SJSA1 (cell line): ENCODE measurements at regions not wholly inside any gene's neighbourhood (a gene's known extent, or its start where the extent isn't known, plus 50 kb on each side); places are given as distances from the start of the nearest gene placed in this dataset.
"Not testable (repeated sequence)": the region's sequence is repeated elsewhere in the genome, so short reads cannot be mapped to it uniquely, and the experiment has no call there.

Experiments used
- DNase-seq, 2 experiments: peaks; one replicate each; pipeline ENCODE4 v3.0.0-alpha.2; 2015 to 2020; ENCODE audit warnings: low spot score in 2 of 2, low read depth in 1 of 2
- H3K27ac ChIP-seq: fragments of 250-450 bp; sonication (Bioruptor Pico); 2 replicates; pipeline ENCODE4 v1.5.1; 2020; ENCODE audit warnings: mild to moderate bottlenecking, moderate library complexity
- H3K27me3 ChIP-seq: fragments of 250-450 bp; sonication (Bioruptor Pico); replicated peaks from 2 replicates; pipeline ENCODE4 v1.5.1; 2020; ENCODE audit warnings: mild to moderate bottlenecking, moderate library complexity
- H3K36me3 ChIP-seq: fragments of 250-450 bp; sonication (Bioruptor Pico); 2 replicates; pipeline ENCODE4 v1.5.1; 2020; ENCODE audit warnings: mild to moderate bottlenecking
- H3K4me1 ChIP-seq: fragments of 250-450 bp; sonication (Bioruptor Pico); replicated peaks from 2 replicates; pipeline ENCODE4 v1.6.1; 2021; ENCODE audit warnings: mild to moderate bottlenecking
- H3K4me3 ChIP-seq: fragments of 250-450 bp; sonication (Bioruptor Pico); 2 replicates; pipeline ENCODE4 v1.5.1; 2020; ENCODE audit warnings: mild to moderate bottlenecking
- H3K9me3 ChIP-seq: fragments of 250-450 bp; sonication (Bioruptor Pico); replicated peaks from 2 replicates; pipeline ENCODE4 v1.5.1; 2020; ENCODE audit warnings: mild to moderate bottlenecking

- Histone ChIP-seq H3K4me3 (no peak overlapping the region), H3K27me3 (peaks cover 6% of the 10 kb centered on the region; the same call in 1 of the 2 replicates), H3K9me3 (no peaks in the 10 kb centered on the region), H3K27ac (no peak overlapping the region), H3K4me1 (no peaks in the 10 kb centered on the region), H3K36me3 (no peaks in the 10 kb centered on the region)
- no peak for DNase-seq
Observed at GRCh38 chr5:136559651-136560050, 194.3 kb upstream of the TRPC7 start.

- H3K36me3 ChIP-seq, H3K4me1 ChIP-seq, H3K27ac ChIP-seq, H3K4me3 ChIP-seq, DNase-seq, H3K9me3 ChIP-seq: not testable (repeated sequence)
- peaks cover 12% of the 10 kb centered on the region for H3K27me3 ChIP-seq
Observed at GRCh38 chr5:136547096-136547495, 181.8 kb upstream of the TRPC7 start.

- H3K4me3 ChIP-seq, H3K27ac ChIP-seq, H3K4me1 ChIP-seq, DNase-seq, H3K9me3 ChIP-seq, H3K36me3 ChIP-seq: not testable (repeated sequence)
- H3K27me3 ChIP-seq = peaks cover 12% of the 10 kb centered on the region
Observed at GRCh38 chr5:136546441-136546840, 181.1 kb upstream of the TRPC7 start.

- not testable (repeated sequence) for H3K9me3 ChIP-seq, H3K4me3 ChIP-seq, H3K27ac ChIP-seq, DNase-seq, H3K36me3 ChIP-seq, H3K4me1 ChIP-seq
- peaks cover 12% of the 10 kb centered on the region for H3K27me3 ChIP-seq
Observed at GRCh38 chr5:136545031-136545430, 179.7 kb upstream of the TRPC7 start.

GRCh38 chr5:136538534-136538933, 173.2 kb upstream of the TRPC7 start:
- H3K27ac ChIP-seq = no peak overlapping the region
- DNase-seq = no peak
- H3K4me3 ChIP-seq = no peak overlapping the region
- H3K4me1 ChIP-seq = no peaks in the 10 kb centered on the region
- peaks cover 15% of the 10 kb centered on the region for H3K27me3 ChIP-seq
- H3K36me3 ChIP-seq = no peaks in the 10 kb centered on the region
- no peaks in the 10 kb centered on the region for H3K9me3 ChIP-seq

GRCh38 chr5:136529081-136529480, 163.7 kb upstream of the TRPC7 start:
- no peak for DNase-seq
- H3K36me3 ChIP-seq = no peaks in the 10 kb centered on the region
- no peak overlapping the region for H3K4me3 ChIP-seq
- no peaks in the 10 kb centered on the region for H3K4me1 ChIP-seq
- H3K9me3 ChIP-seq = no peaks in the 10 kb centered on the region
- peaks cover 6% of the 10 kb centered on the region for H3K27me3 ChIP-seq
- no peak overlapping the region for H3K27ac ChIP-seq

- Histone ChIP-seq H3K36me3 (no peaks in the 10 kb centered on the region), H3K9me3 (no peaks in the 10 kb centered on the region), H3K27ac (no peak overlapping the region), H3K27me3 (peaks cover 6% of the 10 kb centered on the region), H3K4me1 (no peaks in the 10 kb centered on the region), H3K4me3 (no peak overlapping the region)
- no peak for DNase-seq
Observed at GRCh38 chr5:136528481-136529030, 163.2 kb upstream of the TRPC7 start.

GRCh38 chr5:136527311-136527710, 162.0 kb upstream of the TRPC7 start:
- Histone ChIP-seq H3K4me3 (no peak overlapping the region), H3K9me3 (no peaks in the 10 kb centered on the region), H3K27me3 (peaks cover 6% of the 10 kb centered on the region), H3K36me3 (no peaks in the 10 kb centered on the region), H3K4me1 (no peaks in the 10 kb centered on the region), H3K27ac (no peak overlapping the region)
- DNase-seq = no peak

- Histone ChIP-seq H3K27ac (no peak overlapping the region), H3K4me3 (no peak overlapping the region), H3K4me1 (no peaks in the 10 kb centered on the region), H3K36me3 (no peaks in the 10 kb centered on the region), H3K27me3 (peaks cover 6% of the 10 kb centered on the region), H3K9me3 (no peaks in the 10 kb centered on the region)
- no peak for DNase-seq
Observed at GRCh38 chr5:136526791-136527190, 161.4 kb upstream of the TRPC7 start.

GRCh38 chr5:136526021-136526420, 160.7 kb upstream of the TRPC7 start:
- Histone ChIP-seq H3K4me3 (no peak overlapping the region), H3K9me3 (no peaks in the 10 kb centered on the region), H3K4me1 (no peaks in the 10 kb centered on the region), H3K36me3 (no peaks in the 10 kb centered on the region), H3K27ac (no peak overlapping the region), H3K27me3 (peaks cover 9% of the 10 kb centered on the region)
- no peak for DNase-seq

- Histone ChIP-seq H3K4me1 (no peaks in the 10 kb centered on the region), H3K9me3 (no peaks in the 10 kb centered on the region)
- DNase-seq = no peak
Observed at GRCh38 chr5:136525597-136525996, 160.3 kb upstream of the TRPC7 start.

GRCh38 chr5:136522217-136522956, 157.0 kb upstream of the TRPC7 start:
- DNase-seq = no peak
- no peaks in the 10 kb centered on the region for H3K36me3 ChIP-seq
- H3K4me1 ChIP-seq = no peaks in the 10 kb centered on the region
- no peaks in the 10 kb centered on the region for H3K9me3 ChIP-seq
- H3K4me3 ChIP-seq = no peak overlapping the region
- peaks cover 7% of the 10 kb centered on the region for H3K27me3 ChIP-seq
- no peak overlapping the region for H3K27ac ChIP-seq

More at GRCh38 chr5:136525597-136525996, 160.3 kb upstream of the TRPC7 start:
- Histone ChIP-seq H3K36me3 (no peaks in the 10 kb centered on the region), H3K27me3 (peaks cover 9% of the 10 kb centered on the region), H3K27ac (no peak overlapping the region), H3K4me3 (no peak overlapping the region)

- DNase-seq = no peak
- Histone ChIP-seq H3K27me3 (peaks cover 11% of the 10 kb centered on the region; the same call in 1 of the 2 replicates), H3K4me1 (no peaks in the 10 kb centered on the region), H3K9me3 (no peaks in the 10 kb centered on the region), H3K4me3 (no peak overlapping the region), H3K36me3 (no peaks in the 10 kb centered on the region), H3K27ac (no peak overlapping the region)
Observed at GRCh38 chr5:136521696-136522095, 156.4 kb upstream of the TRPC7 start.

- H3K27me3 ChIP-seq = peaks cover 11% of the 10 kb centered on the region; the same call in 1 of the 2 replicates
- H3K9me3 ChIP-seq = no peaks in the 10 kb centered on the region
- H3K27ac ChIP-seq = no peak overlapping the region
- no peak overlapping the region for H3K4me3 ChIP-seq
- no peaks in the 10 kb centered on the region for H3K4me1 ChIP-seq
- no peak for DNase-seq
- no peaks in the 10 kb centered on the region for H3K36me3 ChIP-seq
Observed at GRCh38 chr5:136518814-136519213, 153.5 kb upstream of the TRPC7 start.
